H1 (cell line): ENCODE measurements at regions not wholly inside any gene's neighbourhood (a gene's known extent, or its start where the extent isn't known, plus 50 kb on each side); places are given as distances from the start of the nearest gene placed in this dataset.
A peak's percentile ranks its signal among the peaks of the same experiment; 100 is the strongest.

Experiments used
- CTCF ChIA-PET: fragments of 300-600 bp; sonication (Branson Sonifier 250); formaldehyde crosslinking; loops from one replicate; lab custom pipeline; 2021; ENCODE audit not compliant: partially characterized antibody; lab: Charles Lee
- POLR2A ChIA-PET: fragments of 300-600 bp; sonication (Branson Sonifier 250); formaldehyde crosslinking; loops from one replicate; lab custom pipeline; 2021; ENCODE audit warnings: inconsistent platforms; ENCODE audit not compliant: partially characterized antibody; lab: Charles Lee
- DNase-seq, 2 experiments: peaks; one replicate each; pipeline versions ENCODE4 v3.0.0 to v3.0.0-alpha.2; 2010 to 2022; ENCODE audit warnings: low spot score in 2 of 2, low read depth in 1 of 2, mixed read lengths in 1 of 2
- FAIRE-seq: peaks from 2 replicates; lab custom pipeline; 2011; peaks lifted over from hg19 to GRCh38; lab: Jason Lieb, UNC
- H2AFZ ChIP-seq: 2 replicates; pipeline ENCODE4 v1.8.1; 2012; ENCODE audit warnings: low read length, inconsistent platforms
- H2AK5ac ChIP-seq: 2 replicates; pipeline ENCODE4 v1.6.1; 2013; ENCODE audit warnings: low read depth, low read length
- H2BK120ac ChIP-seq: replicated peaks from 2 replicates; pipeline ENCODE3; 2013; ENCODE audit warnings: low read depth, low read length, inconsistent platforms
- H2BK12ac ChIP-seq: 2 replicates; pipeline ENCODE4 v1.6.1; 2013; ENCODE audit warnings: low read depth, low read length
- H2BK15ac ChIP-seq: 2 replicates; pipeline ENCODE4 v1.6.1; 2013; ENCODE audit warnings: low read length
- H2BK20ac ChIP-seq: 2 replicates; pipeline ENCODE4 v1.6.1; 2013; ENCODE audit warnings: low read length
- H2BK5ac ChIP-seq: 2 replicates; pipeline ENCODE4 v1.6.1; 2013; ENCODE audit warnings: low read depth, low read length
- H3K14ac ChIP-seq: 2 replicates; pipeline ENCODE4 v1.6.1; 2013; ENCODE audit warnings: inconsistent platforms; ENCODE audit not compliant: insufficient read length
- H3K18ac ChIP-seq: 2 replicates; pipeline ENCODE4 v1.6.1; 2013; ENCODE audit warnings: low read length; ENCODE audit errors: extremely low read depth
- H3K23ac ChIP-seq: 2 replicates; pipeline ENCODE4 v1.6.1; 2013; ENCODE audit warnings: inconsistent platforms; ENCODE audit not compliant: insufficient read length
- H3K23me2 ChIP-seq: 2 replicates; pipeline ENCODE4 v1.6.1; 2013; ENCODE audit warnings: low read depth, low read length
- H3K27ac ChIP-seq: 2 replicates; pipeline ENCODE4 v1.6.1; 2011; ENCODE audit warnings: low read depth, low read length, inconsistent platforms
- H3K27me3 ChIP-seq, 4 experiments: replicated peaks in 1 of 4; 1 replicate in 1 of 4; 2 replicates in 3 of 4; pipeline versions ENCODE4 v1.6.1 to v1.8.1; 2011 to 2013; ENCODE audit warnings: low read length in 3 of 4, mild to moderate bottlenecking in 3 of 4, inconsistent platforms in 2 of 4, mixed read lengths in 2 of 4, moderate library complexity in 1 of 4; ENCODE audit not compliant: control insufficient read depth in 3 of 4, insufficient read depth in 3 of 4; ENCODE audit errors: extremely low read depth in 1 of 4
- H3K36me3 ChIP-seq, 4 experiments: 2 replicates each; pipeline versions ENCODE4 v1.6.1 to v1.8.1; 2011 to 2013; ENCODE audit warnings: mild to moderate bottlenecking in 4 of 4, low read length in 3 of 4, moderate library complexity in 2 of 4, control low read depth in 1 of 4, inconsistent platforms in 1 of 4; ENCODE audit not compliant: insufficient read depth in 4 of 4, control insufficient read depth in 2 of 4
- H3K4ac ChIP-seq: replicated peaks from 2 replicates; pipeline ENCODE3; 2013; ENCODE audit warnings: low read length, low read depth, mixed read lengths, inconsistent platforms; ENCODE audit not compliant: insufficient read length
- H3K4me1 ChIP-seq, 4 experiments: replicated peaks in 1 of 4; 1 replicate in 1 of 4; 2 replicates in 3 of 4; pipeline versions ENCODE4 v1.6.1 to v1.8.1; 2011 to 2013; ENCODE audit warnings: low read length in 3 of 4, inconsistent platforms in 2 of 4, mixed read lengths in 1 of 4; ENCODE audit not compliant: insufficient read depth in 4 of 4, control insufficient read depth in 3 of 4
- H3K4me2 ChIP-seq, 2 experiments: 2 replicates each; pipeline versions ENCODE4 v1.6.1 to v1.8.1; 2011 to 2013; ENCODE audit warnings: low read depth in 2 of 2, low read length in 2 of 2, control low read depth in 1 of 2, inconsistent platforms in 1 of 2, mild to moderate bottlenecking in 1 of 2; ENCODE audit not compliant: insufficient read depth in 1 of 2
- H3K4me3 ChIP-seq, 4 experiments: fragments of 200-600, 300-600 bp in 1 of 4; sonication (generic), shearing (Covaris generic), sonication (Bioruptor Twin) in 1 of 4; 2 replicates each; pipeline versions ENCODE4 v1.5.1 to v1.8.1; 2011 to 2016; ENCODE audit warnings: low read length in 4 of 4, low read depth in 3 of 4, control low read depth in 2 of 4, inconsistent platforms in 2 of 4, mild to moderate bottlenecking in 2 of 4, mixed read lengths in 1 of 4, moderate library complexity in 1 of 4; ENCODE audit not compliant: insufficient read depth in 2 of 4; ENCODE audit errors: extremely low read depth in 1 of 4
- H3K56ac ChIP-seq: replicated peaks from 2 replicates; pipeline ENCODE3; 2013; ENCODE audit warnings: low read depth, mild to moderate bottlenecking, mixed read lengths, low read length, inconsistent platforms; ENCODE audit not compliant: insufficient read length
- H3K79me1 ChIP-seq: 2 replicates; pipeline ENCODE4 v1.6.1; 2013; ENCODE audit warnings: low read depth, low read length, control low read depth
- H3K79me2 ChIP-seq, 2 experiments: 2 replicates each; pipeline versions ENCODE4 v1.6.1 to v1.8.1; 2012 to 2013; ENCODE audit warnings: low read length in 2 of 2, mild to moderate bottlenecking in 2 of 2, inconsistent platforms in 1 of 2; ENCODE audit not compliant: insufficient read depth in 2 of 2, control insufficient read depth in 1 of 2
- H3K9ac ChIP-seq, 4 experiments: replicated peaks in 1 of 4; 1 replicate in 1 of 4; 2 replicates in 3 of 4; pipeline versions ENCODE4 v1.6.1 to v1.8.1; 2011 to 2013; ENCODE audit warnings: low read depth in 3 of 4, low read length in 3 of 4, control low read depth in 2 of 4, mild to moderate bottlenecking in 2 of 4, moderate library complexity in 2 of 4, inconsistent platforms in 1 of 4; ENCODE audit errors: extremely low read depth in 1 of 4
- H3K9me3 ChIP-seq, 2 experiments: 2 replicates each; pipeline versions ENCODE4 v1.6.1 to v1.8.1; 2012 to 2013; ENCODE audit warnings: mild to moderate bottlenecking in 2 of 2, moderate library complexity in 2 of 2, control low read depth in 1 of 2, inconsistent platforms in 1 of 2, low read depth in 1 of 2, low read length in 1 of 2, mixed read lengths in 1 of 2; ENCODE audit not compliant: insufficient read depth in 2 of 2
- H4K20me1 ChIP-seq, 2 experiments: replicated peaks in 1 of 2; 2 replicates each; pipeline versions ENCODE3 to v1.8.1; 2011 to 2013; ENCODE audit warnings: inconsistent platforms in 2 of 2, low read length in 2 of 2, mild to moderate bottlenecking in 1 of 2; ENCODE audit not compliant: insufficient read depth in 2 of 2, control insufficient read depth in 1 of 2
- H4K5ac ChIP-seq: 2 replicates; pipeline ENCODE4 v1.6.1; 2013; ENCODE audit warnings: low read length, low read depth, mixed read lengths, inconsistent platforms; ENCODE audit not compliant: insufficient read length
- H4K8ac ChIP-seq: 2 replicates; pipeline ENCODE4 v1.8.0; 2013; ENCODE audit warnings: mild to moderate bottlenecking, moderate library complexity, low read length, inconsistent platforms; ENCODE audit not compliant: insufficient read depth; ENCODE audit errors: extremely low read depth
- H4K91ac ChIP-seq: replicated peaks from 2 replicates; pipeline ENCODE3; 2013; ENCODE audit warnings: low read length, mixed read lengths, inconsistent platforms; ENCODE audit not compliant: insufficient read length
- EGR1 ChIP-seq: IDR thresholded peaks from 2 replicates; pipeline ENCODE4 v1.6.1; 2011; ENCODE audit warnings: low read depth, low read length, borderline replicate concordance
- FOSL1 ChIP-seq: IDR thresholded peaks from 2 replicates; pipeline ENCODE4 v1.6.1; 2011; ENCODE audit warnings: mild to moderate bottlenecking, low read depth, low read length, moderate library complexity; ENCODE audit not compliant: insufficient read depth
- GTF2F1 ChIP-seq: IDR thresholded peaks from 2 replicates; pipeline ENCODE4 v1.6.1; 2012; ENCODE audit warnings: low read depth, low read length, improper control_type of control experiment, borderline replicate concordance
- JUN ChIP-seq: IDR thresholded peaks from 2 replicates; pipeline ENCODE4 v1.6.1; 2011; ENCODE audit warnings: low read depth, mild to moderate bottlenecking, improper control_type of control experiment, low read length
- KDM4A ChIP-seq: IDR thresholded peaks from one replicate; pipeline ENCODE4 v1.7.1; 2012; ENCODE audit warnings: low read depth, mild to moderate bottlenecking, moderate library complexity, low read length, inconsistent platforms; ENCODE audit not compliant: severe bottlenecking
- RAD21 ChIP-seq, 2 experiments: IDR thresholded peaks in 1 of 2; conservative IDR thresholded peaks in 1 of 2; 2 replicates each; pipeline ENCODE4 v1.6.1; 2011; ENCODE audit warnings: low read depth in 2 of 2, low read length in 2 of 2, improper control_type of control experiment in 1 of 2, inconsistent platforms in 1 of 2, mild to moderate bottlenecking in 1 of 2, moderate library complexity in 1 of 2
- RNF2 ChIP-seq: fragments of 200-900, 300-1000 bp; sonication (generic); IDR thresholded peaks from 2 replicates; pipeline ENCODE4 v1.7.1; 2016; ENCODE audit warnings: borderline replicate concordance, low read depth, mild to moderate bottlenecking, antibody characterized with exemption, low read length; ENCODE audit not compliant: poor library complexity, severe bottlenecking; ENCODE audit errors: missing control alignments
- RXRA ChIP-seq: IDR thresholded peaks from 2 replicates; pipeline ENCODE4 v1.6.1; 2011; ENCODE audit warnings: low read depth, mild to moderate bottlenecking, low read length, moderate library complexity; ENCODE audit not compliant: insufficient read depth
- SIN3A ChIP-seq, 2 experiments: IDR thresholded peaks in 1 of 2; conservative IDR thresholded peaks in 1 of 2; 2 replicates each; pipeline ENCODE4 v1.6.1; 2011 to 2012; ENCODE audit warnings: low read length in 2 of 2, improper control_type of control experiment in 1 of 2, low read depth in 1 of 2, mild to moderate bottlenecking in 1 of 2
- SUZ12 ChIP-seq: fragments of 200-600 bp; sonication (generic); IDR thresholded peaks from 2 replicates; pipeline ENCODE4 v1.6.1; 2012; ENCODE audit warnings: mild to moderate bottlenecking, inconsistent platforms, low read length, moderate library complexity, mixed read lengths
- TBP ChIP-seq: IDR thresholded peaks from 2 replicates; pipeline ENCODE4 v1.6.1; 2011; ENCODE audit warnings: low read depth, low read length, improper control_type of control experiment
- WGBS, 2 experiments: shearing (Covaris generic) in 1 of 2; methylation state at CpG; one replicate each; pipeline versions ENCODE4 v1.1.6 to v1.1.7; 2013 to 2015; ENCODE audit warnings: low lambda C conversion rate in 2 of 2, mixed read lengths in 2 of 2, inconsistent platforms in 1 of 2, low coverage in 1 of 2, missing lambda C conversion rate in 1 of 2; ENCODE audit not compliant: insufficient replicate concordance in 2 of 2, insufficient coverage in 1 of 2, insufficient read length in 1 of 2; ENCODE audit errors: extremely low coverage in 1 of 2, missing lambda C conversion rate in 1 of 2; 5-methylcytosine and 5-hydroxymethylcytosine counted together

- Histone ChIP-seq H4K8ac (no peak overlapping the region), H3K79me2 (no peaks in the 10 kb centered on the region), H3K27me3 (no peaks in the 10 kb centered on the region), H3K36me3 (no peaks in the 10 kb centered on the region), H3K4me1 (no peaks in the 10 kb centered on the region), H3K4ac (no peak overlapping the region), H4K5ac (no peak overlapping the region), H2AFZ (0 out of 2 replicates have a peak overlapping the region, but pooled peaks have one; percentile 59), H3K56ac (no peak overlapping the region), H3K27ac (no peak overlapping the region), H3K14ac (no peak overlapping the region), H3K79me1 (no peaks in the 10 kb centered on the region), H2AK5ac (no peak overlapping the region), H3K4me2 (no peak overlapping the region), H2BK15ac (no peak overlapping the region), H2BK12ac (no peak overlapping the region), H3K18ac (no peak overlapping the region), H2BK120ac (no peak overlapping the region), H2BK5ac (no peak overlapping the region), H4K91ac (no peak overlapping the region), H3K4me3 (no peak overlapping the region), H4K20me1 (no peaks in the 10 kb centered on the region), H3K9ac (no peak overlapping the region), H3K9me3 (no peaks in the 10 kb centered on the region), H2BK20ac (no peak overlapping the region), H3K23ac (no peak overlapping the region), H3K23me2 (no peaks in the 10 kb centered on the region)
- DNase-seq (no peak), FAIRE-seq (no peak)
- 80% methylated on average over 7 of the region's 7 CpGs; no CpG with 5 or more reads in 1 of the 2 experiments for WGBS, 2 experiments
- CTCF ChIA-PET: interaction anchor here (0.9 to 1.6 kb wide), 3 partner anchors 9 to 499 kb away, joined by 3 to 5 read pairs (median 3); no protein-coding TSS in a partner anchor
- POLR2A ChIA-PET: no interaction called here
- no peak for TF ChIP-seq EGR1
- no peak for TF ChIP-seq RNF2
- no peak for TF ChIP-seq FOSL1
- no peak for TF ChIP-seq RAD21 (IDR thresholded peaks at IDR 0.05 in 1 of 2, conservative IDR thresholded peaks at IDR 0.05 in 1 of 2; ENCODE audit: low read depth in 2 of 2, low read length in 2 of 2)
- TF ChIP-seq GTF2F1: no peak
- TF ChIP-seq SUZ12: no peak
- TF ChIP-seq SIN3A (conservative IDR thresholded peaks at IDR 0.05 in 1 of 2, IDR thresholded peaks at IDR 0.05 in 1 of 2; ENCODE audit: low read depth in 1 of 2, low read length in 2 of 2): no peak
- TF ChIP-seq TBP: no peak
- TF ChIP-seq KDM4A: no peak
- TF ChIP-seq JUN: no peak
- TF ChIP-seq RXRA: no peak
These were observed 551.7 kb downstream of the SATB2 start for GRCh38 chr2:198905881-198906612.
